ENCODE measurements at regions not wholly inside any gene's neighbourhood (a gene's known extent, or its start where the extent isn't known, plus 50 kb on each side); places are given as distances from the start of the nearest gene placed in this dataset.
"Not testable (repeated sequence)": the region's sequence is repeated elsewhere in the genome, so short reads cannot be mapped to it uniquely, and the experiment has no call there.

- DNase-seq = no peak
Measured at GRCh38 chr10:55224007-55224781, 423.2 kb upstream of the PCDH15 start.

- DNase-seq = no peak
Measured at GRCh38 chr10:55223352-55223751, 422.3 kb upstream of the PCDH15 start.

GRCh38 chr10:55220975-55221374 is 419.9 kb upstream of the PCDH15 start:
- no peak for DNase-seq

GRCh38 chr10:55215699-55216098 is 414.7 kb upstream of the PCDH15 start:
- DNase-seq = no peak

- no peak for DNase-seq
Measured at GRCh38 chr10:55214608-55215007, 413.6 kb upstream of the PCDH15 start.

- no peak for DNase-seq
Measured at GRCh38 chr10:55212051-55212450, 411.0 kb upstream of the PCDH15 start.

GRCh38 chr10:55203874-55204273 is 402.8 kb upstream of the PCDH15 start:
- no peak for DNase-seq

GRCh38 chr10:55203319-55203718 is 402.3 kb upstream of the PCDH15 start:
- DNase-seq = no peak

- DNase-seq = no peak
Measured at GRCh38 chr10:55200020-55200419, 399.0 kb upstream of the PCDH15 start.

- no peak for DNase-seq
Measured at GRCh38 chr10:55191236-55191860, 390.3 kb upstream of the PCDH15 start.

GRCh38 chr10:55183993-55184392 is 383.0 kb upstream of the PCDH15 start:
- no peak for DNase-seq

GRCh38 chr10:55180357-55180756 is 379.3 kb upstream of the PCDH15 start:
- no peak for DNase-seq

- DNase-seq = no peak
Measured at GRCh38 chr10:55174419-55174818, 373.4 kb upstream of the PCDH15 start.

- no peak for DNase-seq
Measured at GRCh38 chr10:55169493-55169892, 368.5 kb upstream of the PCDH15 start.

- DNase-seq = no peak
Measured at GRCh38 chr10:55168343-55168742, 367.3 kb upstream of the PCDH15 start.

- no peak for DNase-seq
Measured at GRCh38 chr10:55163388-55163979, 362.5 kb upstream of the PCDH15 start.

- not testable (repeated sequence) for DNase-seq
Measured at GRCh38 chr10:55162321-55162720, 361.3 kb upstream of the PCDH15 start.

- no peak for DNase-seq
Measured at GRCh38 chr10:55160655-55161283, 359.7 kb upstream of the PCDH15 start.

- no peak for DNase-seq
Measured at GRCh38 chr10:55158633-55159032, 357.6 kb upstream of the PCDH15 start.

GRCh38 chr10:55146032-55146431 is 345.0 kb upstream of the PCDH15 start:
- no peak for DNase-seq

GRCh38 chr10:55144001-55144400 is 343.0 kb upstream of the PCDH15 start:
- no peak for DNase-seq

GRCh38 chr10:55141892-55142291 is 340.9 kb upstream of the PCDH15 start:
- DNase-seq = no peak

GRCh38 chr10:55137063-55137462 is 336.0 kb upstream of the PCDH15 start:
- DNase-seq = no peak

- DNase-seq = no peak
Measured at GRCh38 chr10:55104738-55105137, 303.7 kb upstream of the PCDH15 start.
